GM10266 (cell line): ENCODE measurements at regions not wholly inside any gene's neighbourhood (a gene's known extent, or its start where the extent isn't known, plus 50 kb on each side); places are given as distances from the start of the nearest gene placed in this dataset.

ENCODE experiments used
- DNase-seq: peaks from one replicate; pipeline ENCODE4 v3.0.0; 2012; ENCODE audit errors: extremely low spot score
- CTCF ChIP-seq: IDR thresholded peaks from 2 replicates; pipeline ENCODE4 v1.5.1; 2012; ENCODE audit warnings: mild to moderate bottlenecking, low read depth; ENCODE audit not compliant: control insufficient read depth, insufficient read depth; ENCODE audit errors: missing control alignments

GRCh38 chr3:64352639-64352992, 127.3 kb upstream of the PRICKLE2 start:
- DNase-seq: no peak
- no peak for TF ChIP-seq CTCF

- DNase-seq: no peak
- TF ChIP-seq CTCF: no peak
Measured at GRCh38 chr3:64351713-64352638, 126.7 kb upstream of the PRICKLE2 start.

GRCh38 chr3:64349551-64349950, 124.3 kb upstream of the PRICKLE2 start:
- no peak for DNase-seq
- no peak for TF ChIP-seq CTCF

GRCh38 chr3:64345371-64345770, 120.1 kb upstream of the PRICKLE2 start:
- no peak for TF ChIP-seq CTCF
- no peak for DNase-seq

- DNase-seq: no peak
- no peak for TF ChIP-seq CTCF
Measured at GRCh38 chr3:64344721-64345207, 119.5 kb upstream of the PRICKLE2 start.

- no peak for TF ChIP-seq CTCF
Measured at GRCh38 chr3:64343689-64344430, 118.6 kb upstream of the PRICKLE2 start.

More at GRCh38 chr3:64343689-64344430, 118.6 kb upstream of the PRICKLE2 start:
- no peak for DNase-seq
